Bone marrow (tissue), 2 donors: ENCODE measurements at regions not wholly inside any gene's neighbourhood (a gene's known extent, or its start where the extent isn't known, plus 50 kb on each side); places are given as distances from the start of the nearest gene placed in this dataset.
A peak's percentile ranks its signal among the peaks of the same experiment; 100 is the strongest.
"Not testable (repeated sequence)": the region's sequence is repeated elsewhere in the genome, so short reads cannot be mapped to it uniquely, and the experiment has no call there.

Source experiments
- DNase-seq, 2 donors: peaks; one replicate each; lab custom pipeline; 2025; lab: John Stamatoyannopoulos, UW

DNA sequence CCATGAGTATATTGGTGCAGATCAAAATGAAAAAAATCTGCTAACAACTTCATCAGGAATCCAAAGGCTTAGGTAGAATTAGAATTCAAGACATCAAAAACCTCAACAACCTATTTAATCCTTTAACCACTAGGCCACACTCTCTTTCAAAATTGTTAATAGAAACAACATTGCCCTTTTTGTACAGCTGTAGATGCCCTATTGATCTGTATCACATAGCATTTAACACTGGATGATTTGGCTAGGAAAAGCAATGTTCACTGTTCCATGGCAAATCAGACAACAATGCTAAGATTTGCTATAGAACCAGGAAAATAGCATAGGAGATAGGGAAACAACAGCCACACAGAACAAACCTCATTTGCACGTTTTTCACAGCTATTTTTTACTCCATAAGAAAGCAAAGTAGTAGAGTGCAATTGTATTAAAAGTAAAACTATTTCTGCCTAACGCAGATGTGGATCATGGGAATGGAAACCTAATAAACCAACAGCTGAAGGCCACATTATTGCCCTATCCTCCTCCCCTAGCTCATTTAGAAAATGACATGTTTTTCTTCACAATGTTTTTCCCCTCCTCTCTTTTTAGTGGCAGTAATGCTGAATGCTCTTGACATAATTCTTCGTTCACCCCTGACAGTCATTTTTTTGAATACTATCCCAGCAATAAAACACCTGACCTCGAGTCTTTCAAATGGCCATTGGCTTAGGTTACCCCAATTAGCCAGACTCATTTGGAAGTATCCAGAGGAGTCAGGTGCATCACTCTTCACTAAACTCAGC, 373.0 kb upstream of the CCNH start:
- no peak for DNase-seq

DNA sequence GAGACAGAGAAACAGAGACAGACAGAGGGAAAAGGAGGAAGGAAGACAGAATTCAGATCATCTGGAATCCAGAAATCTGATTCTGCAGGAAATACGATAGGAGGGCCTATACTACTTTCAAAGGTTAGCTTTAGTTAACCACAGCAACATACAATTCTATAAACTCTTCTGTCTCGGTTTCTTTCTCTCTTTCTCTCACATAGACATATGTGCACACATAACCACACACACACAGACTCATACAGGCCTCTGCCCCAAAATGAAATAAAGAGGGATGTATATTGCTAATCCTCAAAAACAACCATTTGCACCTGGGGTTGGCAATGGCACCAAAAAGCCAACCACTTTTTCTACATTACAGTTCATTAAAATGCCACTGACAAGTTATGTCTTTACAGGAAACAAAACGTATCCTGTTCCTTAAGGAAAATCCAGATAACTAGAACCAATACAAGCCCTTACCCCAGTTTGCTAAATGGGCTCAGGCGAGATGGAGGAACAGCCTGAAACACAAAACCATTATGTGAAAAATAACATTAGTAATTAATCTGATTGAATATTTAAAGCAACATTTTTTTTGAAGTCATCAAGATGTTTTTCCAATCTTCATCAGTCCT, 372.3 kb upstream of the CCNH start:
- DNase-seq: no peak

DNA sequence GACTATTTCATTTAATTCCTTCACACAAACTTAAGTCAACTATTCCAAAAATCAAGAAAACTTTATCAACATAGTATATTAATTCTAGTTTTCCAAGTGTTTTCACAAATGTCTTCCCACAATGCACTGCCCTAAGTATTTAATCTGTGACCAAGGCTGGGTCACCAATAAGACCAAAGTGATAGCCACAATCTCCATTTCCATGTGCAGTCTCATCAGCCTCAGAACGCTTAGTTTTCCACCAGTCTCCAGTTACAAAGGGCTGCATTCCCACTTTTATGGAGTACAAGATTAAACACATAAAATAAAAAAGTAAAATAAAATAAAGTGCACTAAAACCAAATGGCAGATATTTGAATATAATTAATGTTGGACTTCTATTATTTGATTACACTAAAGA, 371.6 kb upstream of the CCNH start:
- DNase-seq: no peak

DNA sequence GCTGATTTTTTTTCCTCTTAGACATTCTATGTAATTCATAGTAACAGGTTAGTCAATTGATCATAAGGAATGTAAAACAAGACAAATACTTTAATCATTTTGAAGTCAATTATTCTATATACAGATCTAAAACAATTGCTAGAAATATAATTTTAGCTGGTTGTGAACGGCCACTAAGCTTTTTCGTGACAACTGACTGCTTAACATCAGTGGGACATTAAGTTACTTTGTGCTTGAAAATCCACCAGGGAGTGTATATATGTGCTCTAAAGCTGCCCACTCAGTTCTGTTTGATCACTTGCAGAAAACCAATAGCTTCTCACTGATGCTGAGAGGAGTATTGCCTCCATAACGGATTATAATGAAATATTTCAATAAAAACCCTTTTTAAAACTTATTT, 370.2 kb upstream of the CCNH start:
- no peak for DNase-seq

DNA sequence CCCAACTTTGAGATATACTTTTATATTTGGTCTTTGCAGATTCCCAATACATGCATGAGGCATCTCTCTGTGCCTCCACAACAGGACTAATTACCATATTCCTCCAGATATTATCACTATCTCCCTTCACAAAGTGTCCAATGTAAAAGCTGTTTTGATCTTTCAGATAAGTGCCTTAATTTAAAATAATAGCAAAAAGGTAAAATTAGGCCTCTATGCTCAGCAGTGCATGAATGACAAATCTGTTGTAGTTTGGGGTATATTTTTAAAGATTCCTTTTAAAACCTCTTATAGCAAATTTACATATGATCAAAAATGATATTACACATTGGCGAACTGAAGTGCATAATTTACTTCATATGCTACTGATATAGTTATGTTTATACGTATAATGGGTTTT, 369.2 kb upstream of the CCNH start:
- no peak for DNase-seq

DNA sequence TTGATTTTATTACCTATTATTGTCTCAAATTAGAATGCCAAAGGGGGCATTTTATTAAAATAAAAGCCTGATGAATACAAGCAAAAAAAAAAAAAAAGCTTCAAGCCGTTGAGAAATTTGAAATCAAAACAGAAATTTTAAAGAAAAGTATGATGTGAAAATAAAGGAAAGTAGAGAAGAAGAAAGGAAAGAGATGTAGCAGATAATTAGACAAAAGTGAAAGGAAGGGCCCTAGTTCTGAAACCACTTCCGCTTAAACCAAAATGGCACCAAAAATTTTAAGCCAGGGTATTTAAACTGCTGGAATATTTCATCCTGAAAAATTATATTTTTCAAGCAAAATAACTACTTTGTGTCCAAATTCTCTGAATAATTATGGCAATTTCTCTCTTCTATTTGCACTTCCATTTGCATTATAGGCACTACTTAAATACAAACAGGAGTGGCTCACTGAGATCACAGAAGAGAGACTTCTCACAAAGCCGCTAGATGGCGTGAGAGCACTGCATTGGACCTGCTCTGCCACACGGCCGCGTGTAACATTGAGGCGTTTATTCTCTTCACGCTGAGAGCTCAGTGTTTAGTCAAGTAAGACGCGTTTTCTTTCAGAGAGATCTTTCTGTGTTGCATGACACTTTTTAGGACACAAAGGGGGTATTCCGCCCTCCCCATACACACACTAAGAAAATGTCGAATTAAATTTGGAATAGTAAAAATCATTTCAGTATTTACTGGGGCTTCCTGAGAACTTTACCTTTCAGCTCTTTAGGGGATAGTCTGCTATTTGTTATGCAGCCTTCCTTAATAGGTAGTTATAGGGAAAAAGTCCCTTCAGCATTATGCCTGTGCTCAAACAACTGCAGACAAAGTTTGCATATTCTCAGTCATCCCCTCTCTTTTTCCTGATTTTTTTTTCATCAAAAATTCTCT, 368.4 kb upstream of the CCNH start:
- DNase-seq: peak; percentile 3 to 76

DNA sequence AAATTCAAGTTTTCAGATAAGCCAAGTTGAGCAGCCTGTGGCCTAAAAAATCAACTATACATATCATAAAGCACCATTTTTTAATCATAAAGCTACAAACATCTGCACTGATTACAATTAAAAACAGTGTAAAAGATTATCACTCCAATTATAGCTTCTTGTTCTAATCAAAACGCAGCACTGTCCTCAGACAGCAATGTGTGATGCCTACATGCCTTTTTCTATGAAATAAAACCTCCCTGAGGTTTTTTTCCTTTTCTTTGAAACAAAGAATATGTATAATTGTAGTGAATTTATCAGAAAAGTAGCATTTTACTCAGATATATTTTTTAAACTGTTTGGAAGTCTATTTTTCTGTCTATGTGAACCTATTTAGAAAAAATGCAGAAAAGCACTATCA, 366.1 kb upstream of the CCNH start:
- DNase-seq: no peak

DNA sequence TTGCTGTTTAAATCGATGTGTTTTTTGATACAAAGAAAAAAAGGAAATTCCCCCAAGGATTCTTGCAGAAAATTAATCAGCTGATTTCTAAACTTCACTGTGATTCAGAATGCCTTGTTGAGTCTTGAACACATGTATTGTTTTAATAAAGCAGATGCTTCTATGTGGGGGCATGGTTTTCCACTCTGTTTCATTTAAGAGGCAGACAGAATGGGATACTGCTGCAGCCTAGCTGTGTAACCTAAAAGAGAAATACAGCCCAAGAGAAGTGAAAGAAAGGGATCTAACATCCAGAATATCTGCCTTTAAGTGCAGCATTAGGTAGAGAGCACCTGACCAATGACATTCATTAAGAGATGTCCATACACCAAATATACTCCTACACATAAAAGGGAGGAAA, 365.1 kb upstream of the CCNH start:
- DNase-seq: no peak

DNA sequence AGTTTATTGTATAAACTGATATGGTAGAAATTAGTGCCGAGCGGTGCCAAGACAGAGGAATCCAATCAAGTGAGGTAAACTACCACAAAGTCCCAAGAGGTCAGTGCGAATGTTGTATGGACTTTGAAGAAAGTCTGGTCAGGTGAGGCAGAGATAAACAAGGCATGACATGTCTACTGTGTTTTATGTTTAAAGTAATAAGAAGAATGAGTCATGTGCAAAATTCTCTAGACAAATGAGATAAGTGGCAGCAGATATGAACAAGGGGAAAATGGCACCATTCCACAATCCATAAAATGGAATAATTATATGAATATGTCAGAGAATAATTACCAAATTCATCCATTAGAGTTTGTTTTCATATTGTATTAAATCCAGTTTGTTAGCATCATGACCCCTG, 364.1 kb upstream of the CCNH start:
- DNase-seq: no peak

DNA sequence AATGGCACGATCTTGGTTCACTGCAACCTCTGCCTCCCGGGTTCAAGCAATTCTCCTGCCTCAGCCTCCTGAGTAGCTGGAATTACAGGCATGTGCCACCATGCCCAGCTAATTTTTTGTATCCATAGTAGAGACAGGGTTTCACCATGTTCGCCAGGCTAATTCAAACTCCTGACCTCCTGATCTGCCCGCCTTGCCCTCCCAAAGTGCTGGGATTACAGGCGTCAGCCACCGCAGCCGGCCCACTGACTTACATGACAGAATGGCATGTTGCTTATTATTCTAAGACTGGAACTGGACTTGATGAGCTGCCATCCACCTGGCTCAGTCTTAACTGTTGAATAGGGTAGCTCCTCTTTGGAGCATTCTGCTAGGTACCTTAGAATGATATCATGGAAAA, 363.6 kb upstream of the CCNH start:
- not testable (repeated sequence) for DNase-seq

DNA sequence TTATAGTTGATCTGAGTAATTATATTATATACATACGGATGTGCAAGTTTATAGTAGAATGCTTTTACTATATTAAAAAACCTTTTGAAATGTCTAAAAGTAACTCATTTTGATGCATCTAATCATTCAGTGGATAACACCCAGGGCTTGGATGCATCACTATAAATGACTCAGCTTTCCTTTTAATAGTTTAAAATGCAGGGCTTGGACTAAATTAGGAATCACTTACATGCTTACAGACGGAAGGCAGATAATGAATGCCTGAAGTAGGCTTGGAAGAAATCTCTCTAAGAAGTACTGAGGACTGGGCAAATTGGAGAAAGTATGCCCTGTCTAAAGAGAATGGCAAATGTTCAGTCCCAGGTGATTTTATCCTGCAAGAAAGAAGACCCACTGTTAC, 362.5 kb upstream of the CCNH start:
- DNase-seq: no peak

DNA sequence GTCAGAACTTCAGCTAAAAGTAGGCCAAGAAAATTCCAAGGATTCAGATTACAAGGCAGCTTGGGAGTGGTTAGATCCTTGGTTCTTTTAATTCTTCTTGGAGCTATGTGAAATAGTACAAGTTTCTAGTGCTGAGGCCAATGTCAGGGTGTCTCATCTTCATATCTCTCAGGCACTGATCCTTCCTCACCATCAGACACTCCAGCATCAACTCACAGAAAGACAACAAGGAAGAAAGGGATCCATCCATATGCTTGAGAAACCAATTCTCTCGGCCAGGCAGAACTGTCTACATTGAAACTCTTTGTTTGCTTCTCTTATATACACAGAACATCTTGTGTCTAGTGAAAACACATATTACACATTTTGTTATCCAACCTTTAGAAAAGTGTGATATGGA, 362.1 kb upstream of the CCNH start:
- no peak for DNase-seq

DNA sequence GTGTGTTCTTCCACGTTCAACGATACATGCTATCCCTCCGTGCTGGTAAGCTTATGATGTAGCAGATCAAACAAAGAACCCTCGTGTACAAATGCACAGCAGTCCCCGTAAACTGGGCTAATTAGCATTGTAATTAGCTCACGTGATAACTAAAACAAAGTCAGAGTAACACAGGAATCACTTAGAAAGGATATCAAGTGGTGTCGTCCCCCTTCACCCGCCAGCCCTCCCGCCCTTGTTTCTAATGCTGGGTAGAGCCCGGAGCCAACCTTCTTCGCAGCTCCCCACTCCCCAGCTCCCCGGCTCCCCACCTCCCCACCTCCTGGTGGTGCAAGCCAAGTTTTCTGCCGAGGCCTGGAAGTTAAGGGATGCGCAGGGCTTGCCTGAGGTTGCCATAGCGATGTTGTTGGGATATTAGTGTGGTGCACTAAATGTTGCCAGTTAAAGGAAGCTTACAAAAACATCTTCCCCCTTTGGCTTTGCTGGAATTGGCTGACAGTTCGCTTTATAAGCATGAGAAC, 357.9 kb upstream of the CCNH start:
- no peak for DNase-seq

DNA sequence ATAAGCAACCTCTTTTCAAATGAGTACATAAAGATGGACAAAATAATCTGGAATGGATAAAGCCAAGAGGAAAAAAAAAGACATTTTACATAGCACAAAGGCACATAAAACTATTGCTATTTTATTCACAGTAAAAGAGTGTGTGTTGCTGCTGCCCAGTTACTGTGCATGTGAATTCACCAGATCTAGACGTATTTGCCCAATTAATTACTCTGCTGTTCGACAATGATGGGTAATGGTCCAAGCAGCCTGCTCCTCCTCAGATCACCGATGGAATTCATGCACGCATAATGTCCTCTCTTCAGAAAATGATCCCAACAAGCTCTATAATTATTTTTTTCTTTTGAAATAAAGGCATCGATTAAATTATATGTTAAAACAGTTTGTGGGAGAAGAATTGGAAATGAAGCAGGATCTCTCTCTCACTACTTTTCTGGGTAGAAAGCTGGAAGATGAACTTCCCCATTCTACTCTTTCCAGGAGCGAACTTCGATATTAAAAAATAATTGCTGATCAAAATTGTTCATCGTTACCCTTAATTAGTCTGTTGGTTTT, 357.4 kb upstream of the CCNH start:
- no peak for DNase-seq

DNA sequence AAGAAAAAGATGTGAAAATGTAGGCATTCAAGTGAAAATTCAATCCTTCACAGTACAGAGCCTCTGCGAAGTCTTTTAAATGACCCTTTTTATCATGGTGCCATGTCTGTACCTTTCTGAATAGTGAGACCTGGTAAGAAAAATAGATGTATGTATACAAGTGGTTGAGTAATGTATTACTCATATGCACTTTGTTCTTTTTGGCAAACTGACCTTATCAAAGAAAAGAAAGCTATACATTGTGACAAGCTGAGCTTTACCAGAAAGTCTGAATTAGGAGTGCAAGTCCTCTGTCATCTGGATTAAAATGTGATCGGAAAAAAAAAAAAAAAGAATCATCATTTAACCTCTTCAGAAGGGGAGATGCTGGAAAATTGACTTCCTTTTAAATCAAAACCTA, 356.4 kb upstream of the CCNH start:
- no peak for DNase-seq

DNA sequence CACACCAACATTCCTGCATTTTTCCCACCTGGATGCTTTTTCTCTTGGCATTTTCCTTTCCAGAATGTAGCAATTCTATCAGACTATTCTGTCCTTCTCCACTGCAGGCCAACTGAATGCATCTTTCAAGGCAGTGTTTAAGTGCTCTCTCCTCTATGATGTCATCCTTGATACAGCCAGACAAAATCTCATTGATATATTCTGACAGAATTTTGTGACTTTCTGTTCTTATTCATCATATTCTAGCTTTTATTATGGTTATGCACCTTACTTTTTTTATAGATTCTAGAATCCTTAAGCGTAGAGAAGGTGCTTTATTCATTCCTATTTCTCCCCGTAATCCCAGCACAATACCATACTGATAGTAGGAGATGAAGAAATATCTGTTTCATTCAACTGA, 355.5 kb upstream of the CCNH start:
- DNase-seq: no peak

DNA sequence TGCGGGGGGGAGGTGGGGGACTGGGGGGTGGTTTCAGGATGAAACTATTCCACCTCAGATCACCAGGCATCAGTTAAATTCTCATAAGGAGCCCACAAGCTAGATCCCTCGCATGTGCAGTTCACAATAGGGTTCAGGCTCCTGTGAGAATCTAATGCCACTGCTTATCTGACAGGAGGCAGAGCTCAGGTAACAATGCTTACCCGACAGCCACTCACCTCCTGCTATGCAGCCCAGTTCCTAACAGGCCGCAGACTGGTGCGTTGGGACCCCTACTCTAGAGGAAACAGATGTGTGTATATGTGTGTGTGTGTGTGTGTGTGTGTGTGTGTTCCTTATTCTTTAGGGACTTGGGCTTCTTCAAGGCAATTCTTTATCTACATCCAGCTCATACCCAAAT, 352.3 kb upstream of the CCNH start:
- DNase-seq: no peak

DNA sequence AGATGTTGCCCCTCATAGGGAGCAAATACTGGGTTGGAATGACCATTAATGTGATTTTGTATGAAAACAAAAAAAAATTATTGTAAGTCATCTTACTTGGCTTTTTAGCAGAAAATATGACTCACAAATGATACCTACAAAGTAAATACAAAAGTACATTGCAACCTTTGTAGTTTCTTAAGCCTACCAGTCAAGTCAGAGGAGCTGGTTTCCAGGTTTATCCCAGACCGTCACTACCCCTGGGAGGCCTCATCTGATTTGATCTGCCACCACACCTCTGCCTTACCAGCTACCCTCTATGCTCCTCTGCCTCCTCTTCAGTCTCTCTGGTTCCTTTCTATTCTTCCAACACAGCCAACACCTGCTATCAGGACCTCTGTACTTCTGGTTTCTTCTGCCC, 349.9 kb upstream of the CCNH start:
- DNase-seq: no peak

DNA sequence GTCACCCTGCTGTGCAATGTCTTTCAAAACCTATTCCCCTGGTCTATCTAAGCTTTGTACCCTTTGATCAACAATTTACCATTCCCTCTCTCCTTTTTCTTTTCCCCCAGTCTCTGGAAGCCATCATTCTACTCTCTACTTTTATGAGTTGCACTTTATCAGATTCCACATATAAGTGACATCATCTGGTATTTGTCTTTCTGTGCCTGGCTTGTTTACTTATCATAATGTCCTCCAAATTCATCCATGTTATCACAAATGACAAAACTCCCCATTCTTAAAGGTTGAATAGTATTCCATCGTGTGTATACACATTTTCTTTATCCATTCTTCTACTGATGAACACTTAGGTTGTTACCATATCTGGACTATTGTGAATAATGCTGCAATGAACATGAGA, 344.2 kb upstream of the CCNH start:
- DNase-seq: no peak

DNA sequence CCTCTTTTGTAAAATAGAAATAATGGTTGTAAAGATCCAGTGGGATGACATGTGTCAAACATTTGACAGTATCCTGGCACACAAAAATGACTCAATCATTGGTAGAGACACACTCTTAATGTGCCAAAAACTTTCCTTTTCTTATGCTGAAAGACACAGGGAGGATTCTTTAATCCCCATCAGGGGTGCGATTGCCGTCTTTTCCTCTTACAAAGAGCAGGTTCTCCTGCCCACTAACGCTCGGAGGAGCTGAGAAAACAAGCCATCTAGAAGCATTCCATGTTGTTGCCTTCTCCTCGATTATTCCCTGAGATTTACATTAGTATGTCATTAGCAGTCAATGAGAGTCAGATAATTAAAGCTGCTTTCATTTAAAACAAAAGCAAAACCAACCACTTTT, 342.6 kb upstream of the CCNH start:
- DNase-seq: no peak

DNA sequence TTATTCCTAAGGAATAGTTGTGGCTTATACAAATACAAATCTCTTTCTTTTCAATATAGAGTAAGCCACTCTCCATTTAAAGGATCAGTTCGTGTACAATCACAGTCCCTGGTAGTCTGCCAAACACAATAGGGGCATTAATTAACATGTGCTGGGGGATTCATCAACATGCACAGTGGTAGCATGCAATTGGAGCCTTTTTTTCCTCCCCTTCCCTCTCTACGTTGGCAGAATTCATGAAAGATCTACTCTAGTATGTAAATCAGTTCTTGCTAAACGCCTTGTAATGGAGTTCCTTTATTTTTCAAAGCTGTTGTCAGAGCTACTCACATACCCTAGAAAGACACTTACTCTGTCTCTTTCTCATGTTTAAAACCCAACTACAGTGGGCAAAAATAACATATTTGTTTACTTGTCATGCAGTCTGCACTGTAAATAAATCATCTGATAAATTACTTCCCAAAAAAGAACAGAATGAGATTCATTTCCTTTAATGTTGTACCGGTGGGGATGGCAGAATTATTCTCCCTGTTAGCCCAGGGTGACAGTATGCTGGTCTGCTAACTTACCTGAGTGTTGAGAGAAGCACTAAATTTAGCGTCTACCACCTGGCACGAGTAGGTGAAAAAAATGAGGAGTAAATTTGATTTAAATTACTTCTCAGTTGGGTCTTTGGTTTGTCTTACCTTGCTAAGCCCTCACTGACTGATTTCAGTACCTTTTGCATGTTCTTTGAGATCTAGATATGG, 341.5 kb upstream of the CCNH start:
- no peak for DNase-seq

DNA sequence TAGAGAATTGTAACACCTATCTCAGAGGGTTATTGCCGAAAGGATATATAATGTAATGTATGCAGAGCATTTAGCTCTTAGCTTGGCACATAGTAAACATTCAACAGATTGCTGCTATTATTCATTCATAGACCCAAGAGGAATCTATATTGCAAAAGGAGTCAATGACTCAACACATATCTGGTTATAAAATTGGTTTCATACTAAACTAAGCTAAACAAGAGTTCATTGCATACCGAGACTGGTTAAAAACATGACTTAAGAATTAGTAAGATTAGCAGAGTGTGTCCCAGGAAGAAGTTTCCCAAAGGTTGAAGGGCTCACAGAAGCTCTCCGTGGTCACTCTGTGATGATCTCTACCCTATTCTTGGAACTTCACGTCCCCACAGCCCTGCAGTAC, 339.6 kb upstream of the CCNH start:
- no peak for DNase-seq
